ENCODE measurements at regions not wholly inside any gene's neighbourhood (a gene's known extent, or its start where the extent isn't known, plus 50 kb on each side); places are given as distances from the start of the nearest gene placed in this dataset.

DNA sequence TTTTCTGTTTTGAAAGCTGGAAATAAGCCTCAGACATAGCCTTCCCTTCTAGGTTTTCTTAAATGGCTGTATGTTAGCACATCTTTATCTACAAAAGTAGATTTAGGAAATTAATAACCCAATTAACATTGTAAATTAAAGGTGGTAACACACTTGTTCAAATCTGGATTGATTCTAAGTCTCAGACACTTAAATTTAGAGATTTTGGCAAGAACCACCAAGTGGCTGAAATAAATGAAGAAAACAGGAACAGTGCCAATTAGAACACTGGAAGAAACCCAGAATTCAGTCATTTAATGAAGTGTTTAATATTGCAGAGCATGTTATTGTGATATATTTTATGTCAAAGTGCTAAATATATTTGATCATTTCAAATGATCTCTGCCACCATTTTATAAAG is 628.2 kb downstream of the USP25 start:
- Mint-ChIP-seq H3K27ac (no peak overlapping the region), H3K36me3 (ENCODE audit: low read depth) (no peaks in the 10 kb centered on the region), H3K4me3 (no peak overlapping the region), H3K27me3 (peaks cover 2% of the 10 kb centered on the region), H3K9me3 (peaks cover 7% of the 10 kb centered on the region), H3K4me1 (ENCODE audit: low read depth) (no peaks in the 10 kb centered on the region)
- intact Hi-C loops (cut with micrococcal nuclease): no loop called here
- ATAC-seq (no peak), DNase-seq (no peak)
- TF ChIP-seq CTCF (IDR thresholded peaks at IDR 0.05): no peak
- ChIA-PET CTCF (no interaction called here), POLR2A (no interaction called here)

GRCh38 chr21:16358784-16359183 is 629.0 kb downstream of the USP25 start:
- no peak for TF ChIP-seq CTCF (IDR thresholded peaks at IDR 0.05)
- Mint-ChIP-seq H3K4me3 (no peak overlapping the region), H3K27me3 (peaks cover 2% of the 10 kb centered on the region), H3K4me1 (ENCODE audit: low read depth) (no peaks in the 10 kb centered on the region), H3K9me3 (peaks cover 7% of the 10 kb centered on the region), H3K27ac (no peak overlapping the region), H3K36me3 (ENCODE audit: low read depth) (no peaks in the 10 kb centered on the region)
- ChIA-PET POLR2A (no interaction called here), CTCF (no interaction called here)
- DNase-seq: no peak
- ATAC-seq: no peak
- intact Hi-C loops (cut with micrococcal nuclease): no loop called here

GRCh38 chr21:16363100-16363499 is 633.3 kb downstream of the USP25 start:
- H3K36me3 Mint-ChIP-seq (ENCODE audit: low read depth): no peaks in the 10 kb centered on the region
- H3K4me1 Mint-ChIP-seq (ENCODE audit: low read depth): no peaks in the 10 kb centered on the region
- H3K4me3 Mint-ChIP-seq: no peak overlapping the region
- TF ChIP-seq CTCF (IDR thresholded peaks at IDR 0.05): no peak
- H3K27ac Mint-ChIP-seq: no peak overlapping the region
- peaks cover 2% of the 10 kb centered on the region for H3K27me3 Mint-ChIP-seq
- ChIA-PET CTCF (no interaction called here), POLR2A (no interaction called here)
- intact Hi-C loops (cut with micrococcal nuclease): no loop called here
- peaks cover 7% of the 10 kb centered on the region for H3K9me3 Mint-ChIP-seq
- DNase-seq: no peak
- ATAC-seq: no peak

GRCh38 chr21:16363518-16363917 is 633.7 kb downstream of the USP25 start:
- Mint-ChIP-seq H3K4me1 (ENCODE audit: low read depth) (no peaks in the 10 kb centered on the region), H3K27me3 (peaks cover 2% of the 10 kb centered on the region), H3K4me3 (no peak overlapping the region), H3K27ac (no peak overlapping the region), H3K36me3 (ENCODE audit: low read depth) (no peaks in the 10 kb centered on the region), H3K9me3 (peaks cover 7% of the 10 kb centered on the region)
- DNase-seq: no peak
- CTCF ChIA-PET: no interaction called here
- POLR2A ChIA-PET: no interaction called here
- intact Hi-C loops (cut with micrococcal nuclease): no loop called here
- TF ChIP-seq CTCF (IDR thresholded peaks at IDR 0.05): no peak
- no peak for ATAC-seq

DNA sequence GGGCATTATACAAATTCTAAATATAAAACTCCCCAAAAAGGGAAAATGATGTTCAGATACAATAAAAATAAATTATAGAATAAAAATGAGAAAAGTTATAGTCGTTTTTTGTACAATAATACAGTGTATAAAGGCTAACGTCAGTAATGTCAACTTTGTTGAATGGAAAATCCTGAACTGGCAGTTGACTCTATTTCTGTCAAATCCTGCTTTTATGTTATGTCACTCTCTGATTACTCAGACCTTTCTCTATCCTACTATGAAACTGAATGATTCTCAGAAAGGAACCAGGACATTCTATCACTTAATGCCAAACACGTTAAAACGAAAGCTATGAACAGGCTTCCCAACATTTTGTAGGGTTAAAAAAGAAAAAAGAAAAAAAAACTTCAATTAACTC is 636.4 kb downstream of the USP25 start:
- Mint-ChIP-seq H3K27ac (no peak overlapping the region), H3K9me3 (no peaks in the 10 kb centered on the region), H3K36me3 (ENCODE audit: low read depth) (no peaks in the 10 kb centered on the region), H3K4me1 (ENCODE audit: low read depth) (no peaks in the 10 kb centered on the region), H3K27me3 (no peaks in the 10 kb centered on the region), H3K4me3 (no peak overlapping the region)
- DNase-seq: no peak
- no peak for TF ChIP-seq CTCF (IDR thresholded peaks at IDR 0.05)
- ATAC-seq: no peak
- CTCF ChIA-PET: no interaction called here
- intact Hi-C loops (cut with micrococcal nuclease): no loop called here
- POLR2A ChIA-PET: no interaction called here
